GM23338 (cell line): ENCODE measurements at regions not wholly inside any gene's neighbourhood (a gene's known extent, or its start where the extent isn't known, plus 50 kb on each side); places are given as distances from the start of the nearest gene placed in this dataset.

ENCODE experiments used
- CREB1 ChIP-seq: fragments of 250-450 bp; sonication (Bioruptor Pico); IDR thresholded peaks from 2 replicates; pipeline ENCODE4 v1.5.0; 2020; ENCODE audit warnings: low read depth, mild to moderate bottlenecking, moderate library complexity
- EZH2 ChIP-seq: fragments of 200-600 bp; sonication (generic); IDR thresholded peaks from one replicate; pipeline ENCODE4 v1.8.0; 2017; ENCODE audit warnings: antibody characterized with exemption, mild to moderate bottlenecking, low read depth; ENCODE audit not compliant: unreplicated experiment
- EZH2phosphoT487 ChIP-seq: fragments of 200-600 bp; sonication (generic); IDR thresholded peaks from one replicate; pipeline ENCODE4 v1.8.1; 2018; ENCODE audit warnings: antibody characterized with exemption; ENCODE audit not compliant: unreplicated experiment
- JUNB ChIP-seq: IDR thresholded peaks from one replicate; pipeline ENCODE4 v1.6.1; 2016; ENCODE audit warnings: antibody characterized with exemption; ENCODE audit not compliant: unreplicated experiment
- NANOG ChIP-seq: IDR thresholded peaks from 2 replicates; pipeline ENCODE4 v1.6.1; 2016; ENCODE audit warnings: antibody characterized with exemption, borderline replicate concordance
- POLR2AphosphoS5 ChIP-seq: IDR thresholded peaks from 2 replicates; pipeline ENCODE4 v1.6.1; 2016; ENCODE audit warnings: antibody characterized with exemption, low read depth
- TF ChIP-seq, protein P1 (sequence below), 2 experiments: fragments of 200-600 bp in 1 of 2; sonication (generic) in 1 of 2; conservative IDR thresholded peaks; 2 replicates each; pipeline versions ENCODE4 v1.5.1 to v1.6.1; 2016 to 2017; ENCODE audit warnings: antibody characterized with exemption in 2 of 2, low read depth in 2 of 2, mild to moderate bottlenecking in 2 of 2, moderate library complexity in 1 of 2
- TF ChIP-seq, protein P2 (sequence below): IDR thresholded peaks from 2 replicates; pipeline ENCODE4 v1.6.1; 2016; ENCODE audit warnings: antibody characterized with exemption
- TF ChIP-seq, protein P3 (sequence below): IDR thresholded peaks from one replicate; pipeline ENCODE4 v1.6.1; 2018; ENCODE audit warnings: antibody characterized with exemption; ENCODE audit not compliant: unreplicated experiment

DNA sequence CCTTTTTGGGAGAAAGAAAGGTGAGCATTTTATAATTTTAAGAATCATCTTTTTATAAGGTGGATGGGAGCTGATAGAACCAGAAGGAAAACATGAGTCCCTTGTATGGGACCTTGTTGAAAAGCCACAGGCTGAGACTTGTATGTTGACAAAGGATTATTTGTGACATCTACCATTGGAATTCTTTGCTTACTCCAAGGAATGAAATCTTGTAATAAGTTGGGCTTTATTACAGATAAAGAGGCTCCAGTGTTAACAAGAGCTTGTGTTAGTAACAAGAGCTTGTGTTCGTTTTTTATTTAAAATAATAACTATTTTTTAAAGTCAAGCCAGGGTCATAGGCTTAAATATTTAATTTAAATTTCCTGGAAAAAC lies 201.1 kb upstream of the CHRM3 start:
- TF ChIP-seq, protein P1, sequence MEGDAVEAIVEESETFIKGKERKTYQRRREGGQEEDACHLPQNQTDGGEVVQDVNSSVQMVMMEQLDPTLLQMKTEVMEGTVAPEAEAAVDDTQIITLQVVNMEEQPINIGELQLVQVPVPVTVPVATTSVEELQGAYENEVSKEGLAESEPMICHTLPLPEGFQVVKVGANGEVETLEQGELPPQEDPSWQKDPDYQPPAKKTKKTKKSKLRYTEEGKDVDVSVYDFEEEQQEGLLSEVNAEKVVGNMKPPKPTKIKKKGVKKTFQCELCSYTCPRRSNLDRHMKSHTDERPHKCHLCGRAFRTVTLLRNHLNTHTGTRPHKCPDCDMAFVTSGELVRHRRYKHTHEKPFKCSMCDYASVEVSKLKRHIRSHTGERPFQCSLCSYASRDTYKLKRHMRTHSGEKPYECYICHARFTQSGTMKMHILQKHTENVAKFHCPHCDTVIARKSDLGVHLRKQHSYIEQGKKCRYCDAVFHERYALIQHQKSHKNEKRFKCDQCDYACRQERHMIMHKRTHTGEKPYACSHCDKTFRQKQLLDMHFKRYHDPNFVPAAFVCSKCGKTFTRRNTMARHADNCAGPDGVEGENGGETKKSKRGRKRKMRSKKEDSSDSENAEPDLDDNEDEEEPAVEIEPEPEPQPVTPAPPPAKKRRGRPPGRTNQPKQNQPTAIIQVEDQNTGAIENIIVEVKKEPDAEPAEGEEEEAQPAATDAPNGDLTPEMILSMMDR (conservative IDR thresholded peaks at IDR 0.05; ENCODE audit: low read depth in 2 of 2), result no peak
- TF ChIP-seq CREB1 (no peak), EZH2 (no peak), POLR2AphosphoS5 (no peak), JUNB (no peak), EZH2phosphoT487 (no peak), NANOG (no peak)
- TF ChIP-seq, protein P2, sequence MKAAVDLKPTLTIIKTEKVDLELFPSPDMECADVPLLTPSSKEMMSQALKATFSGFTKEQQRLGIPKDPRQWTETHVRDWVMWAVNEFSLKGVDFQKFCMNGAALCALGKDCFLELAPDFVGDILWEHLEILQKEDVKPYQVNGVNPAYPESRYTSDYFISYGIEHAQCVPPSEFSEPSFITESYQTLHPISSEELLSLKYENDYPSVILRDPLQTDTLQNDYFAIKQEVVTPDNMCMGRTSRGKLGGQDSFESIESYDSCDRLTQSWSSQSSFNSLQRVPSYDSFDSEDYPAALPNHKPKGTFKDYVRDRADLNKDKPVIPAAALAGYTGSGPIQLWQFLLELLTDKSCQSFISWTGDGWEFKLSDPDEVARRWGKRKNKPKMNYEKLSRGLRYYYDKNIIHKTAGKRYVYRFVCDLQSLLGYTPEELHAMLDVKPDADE, result no peak
- TF ChIP-seq, protein P3, sequence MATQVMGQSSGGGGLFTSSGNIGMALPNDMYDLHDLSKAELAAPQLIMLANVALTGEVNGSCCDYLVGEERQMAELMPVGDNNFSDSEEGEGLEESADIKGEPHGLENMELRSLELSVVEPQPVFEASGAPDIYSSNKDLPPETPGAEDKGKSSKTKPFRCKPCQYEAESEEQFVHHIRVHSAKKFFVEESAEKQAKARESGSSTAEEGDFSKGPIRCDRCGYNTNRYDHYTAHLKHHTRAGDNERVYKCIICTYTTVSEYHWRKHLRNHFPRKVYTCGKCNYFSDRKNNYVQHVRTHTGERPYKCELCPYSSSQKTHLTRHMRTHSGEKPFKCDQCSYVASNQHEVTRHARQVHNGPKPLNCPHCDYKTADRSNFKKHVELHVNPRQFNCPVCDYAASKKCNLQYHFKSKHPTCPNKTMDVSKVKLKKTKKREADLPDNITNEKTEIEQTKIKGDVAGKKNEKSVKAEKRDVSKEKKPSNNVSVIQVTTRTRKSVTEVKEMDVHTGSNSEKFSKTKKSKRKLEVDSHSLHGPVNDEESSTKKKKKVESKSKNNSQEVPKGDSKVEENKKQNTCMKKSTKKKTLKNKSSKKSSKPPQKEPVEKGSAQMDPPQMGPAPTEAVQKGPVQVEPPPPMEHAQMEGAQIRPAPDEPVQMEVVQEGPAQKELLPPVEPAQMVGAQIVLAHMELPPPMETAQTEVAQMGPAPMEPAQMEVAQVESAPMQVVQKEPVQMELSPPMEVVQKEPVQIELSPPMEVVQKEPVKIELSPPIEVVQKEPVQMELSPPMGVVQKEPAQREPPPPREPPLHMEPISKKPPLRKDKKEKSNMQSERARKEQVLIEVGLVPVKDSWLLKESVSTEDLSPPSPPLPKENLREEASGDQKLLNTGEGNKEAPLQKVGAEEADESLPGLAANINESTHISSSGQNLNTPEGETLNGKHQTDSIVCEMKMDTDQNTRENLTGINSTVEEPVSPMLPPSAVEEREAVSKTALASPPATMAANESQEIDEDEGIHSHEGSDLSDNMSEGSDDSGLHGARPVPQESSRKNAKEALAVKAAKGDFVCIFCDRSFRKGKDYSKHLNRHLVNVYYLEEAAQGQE, result no peak
